Vagina (tissue), 2 donors: ENCODE measurements at regions not wholly inside any gene's neighbourhood (a gene's known extent, or its start where the extent isn't known, plus 50 kb on each side); places are given as distances from the start of the nearest gene placed in this dataset.

Experiments
- DNase-seq, 2 donors: peaks; one replicate each; pipeline ENCODE4 v3.0.0-alpha.2; 2017; ENCODE audit errors: extremely low spot score in 2 of 2
- H3K27ac ChIP-seq: fragments of 200-600 bp; sonication (generic); one replicate; pipeline ENCODE4 v1.5.1; 2019
- H3K27me3 ChIP-seq: fragments of 200-600 bp; sonication (generic); one replicate; pipeline ENCODE4 v1.5.1; 2019
- H3K36me3 ChIP-seq, 2 donors: fragments of 200-600 bp; sonication (generic); one replicate each; pipeline ENCODE4 v1.5.1; 2017 to 2019
- H3K4me1 ChIP-seq: fragments of 200-600 bp; sonication (generic); one replicate; pipeline ENCODE4 v1.5.1; 2019
- H3K4me3 ChIP-seq, 2 donors: fragments of 200-600 bp; sonication (generic); 1 replicate in 1 of 2; 2 replicates in 1 of 2; pipeline ENCODE4 v1.5.1; 2016 to 2019
- H3K9me3 ChIP-seq: fragments of 200-600 bp; sonication (generic); one replicate; pipeline ENCODE4 v1.5.1; 2019
- CTCF ChIP-seq, 3 experiments: fragments of 450-650 bp in 2 of 3; fragments of 200-600 bp in 1 of 3; sonication (generic) in 1 of 3; IDR thresholded peaks; one replicate each; pipeline ENCODE4 v1.5.1; 2017 to 2019; ENCODE audit warnings: antibody characterized with exemption in 3 of 3, mild to moderate bottlenecking in 2 of 3, moderate library complexity in 2 of 3
- POLR2A ChIP-seq, 2 donors: fragments of 450-650 bp; IDR thresholded peaks; one replicate each; pipeline ENCODE4 v1.6.1; 2017; ENCODE audit warnings: antibody characterized with exemption in 2 of 2, mild to moderate bottlenecking in 2 of 2, moderate library complexity in 2 of 2
- POLR2AphosphoS5 ChIP-seq, 2 donors: sonication (generic); formaldehyde crosslinking; IDR thresholded peaks; one replicate each; pipeline ENCODE4 v1.9.0; 2017; ENCODE audit warnings: antibody characterized with exemption in 2 of 2, mild to moderate bottlenecking in 2 of 2, low read depth in 1 of 2; ENCODE audit not compliant: insufficient read depth in 1 of 2
- intact Hi-C: fragments of 100-400 bp; cut with DNase I; formaldehyde crosslinking; loops from one replicate; pipeline ENCODE4 v1.15.1; 2023

- Histone ChIP-seq H3K27me3 (no peaks in the 10 kb centered on the region), H3K36me3 (no peaks in the 10 kb centered on the region), H3K27ac (no peak overlapping the region), H3K4me1 (no peaks in the 10 kb centered on the region), H3K9me3 (no peaks in the 10 kb centered on the region), H3K4me3 (no peak overlapping the region)
- no peak for DNase-seq
- intact Hi-C loops, result no loop called here
- TF ChIP-seq POLR2A (IDR thresholded peaks at IDR 0.05) (no peak), POLR2AphosphoS5 (IDR thresholded peaks at IDR 0.05; ENCODE audit: insufficient read depth in 1 of 2, low read depth in 1 of 2) (no peak), CTCF (IDR thresholded peaks at IDR 0.05) (no peak)
Measured at GRCh38 chr14:25233613-25234012, 183.7 kb upstream of the STXBP6 start.

- no peak for DNase-seq
- Histone ChIP-seq H3K36me3 (no peaks in the 10 kb centered on the region), H3K27me3 (no peaks in the 10 kb centered on the region), H3K9me3 (no peaks in the 10 kb centered on the region), H3K27ac (no peak overlapping the region), H3K4me1 (no peaks in the 10 kb centered on the region), H3K4me3 (no peak overlapping the region)
- TF ChIP-seq POLR2AphosphoS5 (IDR thresholded peaks at IDR 0.05; ENCODE audit: insufficient read depth in 1 of 2, low read depth in 1 of 2) (no peak), CTCF (IDR thresholded peaks at IDR 0.05) (no peak), POLR2A (IDR thresholded peaks at IDR 0.05) (no peak)
- intact Hi-C loops, result no loop called here
Measured at GRCh38 chr14:25231004-25231403, 181.1 kb upstream of the STXBP6 start.

GRCh38 chr14:25226214-25226613 is 176.3 kb upstream of the STXBP6 start:
- H3K36me3 ChIP-seq, result no peaks in the 10 kb centered on the region
- H3K4me1 ChIP-seq, result no peaks in the 10 kb centered on the region
- DNase-seq, result no peak
- no peaks in the 10 kb centered on the region for H3K27me3 ChIP-seq
- intact Hi-C loops, result no loop called here
- no peak overlapping the region for H3K4me3 ChIP-seq
- no peak overlapping the region for H3K27ac ChIP-seq
- TF ChIP-seq POLR2AphosphoS5 (IDR thresholded peaks at IDR 0.05; ENCODE audit: insufficient read depth in 1 of 2, low read depth in 1 of 2), result no peak
- no peak for TF ChIP-seq POLR2A (IDR thresholded peaks at IDR 0.05)
- TF ChIP-seq CTCF (IDR thresholded peaks at IDR 0.05), result no peak
- no peaks in the 10 kb centered on the region for H3K9me3 ChIP-seq

GRCh38 chr14:25222256-25222655 is 172.3 kb upstream of the STXBP6 start:
- TF ChIP-seq POLR2A (IDR thresholded peaks at IDR 0.05) (no peak), CTCF (IDR thresholded peaks at IDR 0.05) (no peak), POLR2AphosphoS5 (IDR thresholded peaks at IDR 0.05; ENCODE audit: insufficient read depth in 1 of 2, low read depth in 1 of 2) (no peak)
- no peak overlapping the region for H3K27ac ChIP-seq
- H3K4me1 ChIP-seq, result no peaks in the 10 kb centered on the region
- no peaks in the 10 kb centered on the region for H3K9me3 ChIP-seq
- intact Hi-C loops, result no loop called here
- no peak for DNase-seq
- H3K4me3 ChIP-seq, result no peak overlapping the region
- H3K36me3 ChIP-seq, result no peaks in the 10 kb centered on the region
- H3K27me3 ChIP-seq, result no peaks in the 10 kb centered on the region

- intact Hi-C loops, result no loop called here
- Histone ChIP-seq H3K4me3 (no peak overlapping the region), H3K27ac (no peak overlapping the region), H3K9me3 (no peaks in the 10 kb centered on the region), H3K36me3 (no peaks in the 10 kb centered on the region), H3K27me3 (no peaks in the 10 kb centered on the region), H3K4me1 (no peaks in the 10 kb centered on the region)
- TF ChIP-seq POLR2AphosphoS5 (IDR thresholded peaks at IDR 0.05; ENCODE audit: insufficient read depth in 1 of 2, low read depth in 1 of 2), result no peak
- TF ChIP-seq CTCF (IDR thresholded peaks at IDR 0.05), result no peak
- no peak for TF ChIP-seq POLR2A (IDR thresholded peaks at IDR 0.05)
- no peak for DNase-seq
Measured at GRCh38 chr14:25220514-25220913, 170.6 kb upstream of the STXBP6 start.
